ENCODE measurements at regions not wholly inside any gene's neighbourhood (a gene's known extent, or its start where the extent isn't known, plus 50 kb on each side); places are given as distances from the start of the nearest gene placed in this dataset.
"Not testable (repeated sequence)": the region's sequence is repeated elsewhere in the genome, so short reads cannot be mapped to it uniquely, and the experiment has no call there.

DNA sequence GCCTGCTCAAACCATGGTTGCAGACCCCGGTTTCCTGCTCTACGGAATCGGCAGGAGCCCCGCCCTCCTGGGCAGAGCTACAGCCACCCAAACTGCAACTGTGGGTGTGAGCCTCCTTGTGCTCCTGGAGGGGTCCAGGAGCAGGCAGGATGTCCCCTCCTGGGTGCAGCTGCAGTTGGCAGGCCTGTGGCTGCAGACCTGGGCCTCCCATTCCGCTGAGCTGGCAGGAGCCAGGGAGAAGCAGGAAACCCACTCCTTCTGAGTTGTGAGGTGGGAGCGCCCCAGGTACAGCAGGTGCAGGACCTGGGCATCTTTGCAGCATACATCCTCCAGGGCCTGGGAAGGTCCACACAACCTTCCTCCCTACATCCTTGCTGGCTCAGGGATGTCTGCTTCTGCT is 578.7 kb upstream of the USP24 start:
- DNase-seq (ENCODE audit: low read depth): no peak

DNA sequence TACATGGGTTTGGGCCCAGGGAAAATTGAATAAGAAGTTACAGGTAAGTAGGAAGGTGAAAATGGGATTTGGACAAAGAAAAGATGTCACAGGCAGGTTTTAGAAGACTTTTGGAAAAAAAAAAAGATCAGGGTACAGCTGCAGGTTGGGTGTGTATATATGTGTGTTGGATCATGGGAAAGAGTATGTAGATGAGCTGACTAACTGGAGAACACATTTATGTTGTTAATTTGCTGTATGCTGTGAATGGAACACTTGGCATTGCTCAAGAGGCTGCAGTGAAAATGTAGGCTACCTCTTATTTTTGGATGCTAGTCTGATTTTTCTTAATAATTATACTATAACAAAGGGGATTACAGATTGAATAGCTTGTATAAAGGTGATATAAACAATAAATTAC is 577.7 kb upstream of the USP24 start:
- DNase-seq (ENCODE audit: low read depth): no peak

DNA sequence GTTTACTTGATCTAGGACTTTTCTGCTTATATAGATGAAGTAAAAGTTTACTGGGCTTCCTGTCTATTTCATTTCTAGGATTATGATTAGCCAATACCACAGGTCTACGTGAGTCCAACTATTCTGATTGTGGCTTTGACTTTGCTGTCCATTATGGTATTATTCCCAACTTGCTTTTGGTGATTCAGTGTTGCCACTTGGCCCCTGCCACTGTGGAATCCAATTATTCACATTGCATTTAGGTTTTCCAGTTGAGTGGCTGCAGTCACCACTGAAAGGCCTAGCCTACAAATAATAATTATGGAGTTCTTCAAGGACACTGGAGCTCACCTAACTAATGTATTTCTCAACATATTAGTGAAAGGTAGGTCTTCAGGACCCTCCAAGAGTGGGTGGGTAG is 574.3 kb upstream of the USP24 start:
- DNase-seq (ENCODE audit: low read depth): no peak

DNA sequence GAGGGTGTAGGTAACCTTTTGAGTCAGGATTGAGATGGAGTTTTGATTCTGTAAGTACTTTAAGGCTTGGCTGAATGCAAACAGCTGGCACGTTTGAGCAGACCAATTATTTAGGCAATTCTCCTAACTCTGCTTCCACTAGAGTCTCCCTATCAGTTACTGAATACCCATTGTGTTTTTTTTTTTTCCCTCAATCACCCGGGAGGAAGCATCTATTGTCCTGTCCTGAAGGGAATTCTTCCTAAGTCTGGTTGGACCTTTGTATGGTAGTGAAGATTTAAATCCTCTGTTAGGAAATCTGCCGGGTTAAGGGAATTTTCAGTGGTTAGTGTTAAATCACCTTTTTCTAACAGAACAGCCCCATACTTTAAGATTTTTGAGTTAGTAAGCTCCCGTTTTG is 571.2 kb upstream of the USP24 start:
- DNase-seq (ENCODE audit: low read depth): no peak

- peak; percentile 19 for DNase-seq (ENCODE audit: low read depth)
Observed at GRCh38 chr1:55784941-55785450, 569.8 kb upstream of the USP24 start.

DNA sequence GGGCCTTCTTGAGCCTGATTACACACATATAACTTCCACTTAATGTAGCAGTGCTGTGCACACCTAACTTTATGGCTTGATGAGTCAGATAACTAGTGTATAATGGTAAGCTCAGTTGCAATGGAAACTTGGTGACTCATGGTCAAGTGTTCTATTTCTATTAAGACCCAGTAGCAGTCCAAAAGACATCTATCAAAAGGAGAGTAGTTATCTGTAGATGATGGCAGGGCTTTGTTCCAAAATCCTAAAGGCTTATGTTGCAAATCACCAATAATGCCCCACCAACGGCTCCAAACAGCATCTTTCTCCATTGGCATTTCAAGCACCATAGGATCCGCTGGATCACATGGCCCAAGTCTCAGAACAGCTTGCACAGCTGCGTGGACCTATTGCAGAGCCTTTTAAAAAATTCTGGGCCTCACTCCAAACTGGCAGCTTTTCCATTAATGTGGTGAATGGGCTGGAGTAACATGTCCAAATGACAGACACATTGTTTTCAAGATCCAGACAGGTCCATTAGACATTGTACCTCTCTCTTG is 566.8 kb upstream of the USP24 start:
- DNase-seq (ENCODE audit: low read depth): peak; percentile 85

DNA sequence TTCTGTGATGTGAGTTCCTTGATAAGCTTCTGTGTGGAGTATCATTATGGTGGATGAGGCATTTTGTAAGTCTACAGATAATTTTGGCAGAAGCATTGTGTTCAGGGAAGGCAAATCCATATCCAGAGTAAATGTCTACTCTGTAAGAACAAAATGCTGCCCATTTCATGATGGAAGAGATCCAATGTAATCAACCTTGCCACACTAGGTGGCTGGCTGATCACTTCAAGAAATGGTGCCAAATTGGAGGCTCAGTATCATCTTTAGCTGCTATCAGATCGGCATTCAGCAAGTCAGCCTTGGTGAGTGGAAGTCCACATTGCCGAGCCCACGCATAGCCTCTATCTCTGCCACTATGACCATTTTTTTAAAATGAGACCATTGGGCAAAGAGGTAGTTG is 565.8 kb upstream of the USP24 start:
- DNase-seq (ENCODE audit: low read depth): no peak

- DNase-seq (ENCODE audit: low read depth): no peak
Observed at GRCh38 chr1:55777545-55777944, 562.4 kb upstream of the USP24 start.

DNA sequence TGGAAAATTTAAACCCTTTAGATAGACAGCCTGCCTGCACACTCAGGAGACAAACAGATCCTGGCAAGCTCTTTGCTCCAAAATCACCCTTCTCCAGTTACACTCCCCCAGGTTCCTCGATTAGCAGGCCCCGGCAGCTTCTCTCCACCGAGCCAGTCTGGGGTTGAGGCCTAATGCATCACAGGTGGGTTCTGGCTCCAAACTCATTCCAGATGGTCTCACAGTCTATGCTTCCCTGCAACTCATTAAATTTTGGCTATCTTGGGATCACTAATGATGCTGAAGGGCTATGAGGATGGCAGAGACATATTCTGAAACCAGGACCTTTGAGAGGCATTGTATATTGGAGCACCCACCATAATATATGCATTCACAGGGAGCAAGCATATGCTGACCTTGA is 559.8 kb upstream of the USP24 start:
- DNase-seq (ENCODE audit: low read depth): no peak

DNA sequence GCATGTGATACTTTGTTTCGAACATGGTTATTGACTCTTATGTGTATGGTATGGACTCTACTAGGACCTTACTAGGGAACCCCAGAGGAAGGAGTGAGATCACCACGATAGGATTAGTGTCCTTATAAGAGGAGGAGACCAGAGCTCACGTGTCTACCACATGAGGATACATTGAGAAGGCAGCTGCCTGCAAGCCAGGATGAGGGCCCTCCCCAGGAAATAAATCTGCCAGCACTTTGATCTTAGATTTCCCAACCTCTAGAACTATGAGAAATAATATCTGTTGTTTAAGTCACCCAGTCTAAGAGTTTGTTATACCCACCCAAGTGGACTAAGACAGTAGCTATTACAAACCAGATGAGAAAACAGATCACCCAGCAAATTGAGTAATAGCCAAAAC is 559.3 kb upstream of the USP24 start:
- no peak for DNase-seq (ENCODE audit: low read depth)

- no peak for DNase-seq (ENCODE audit: low read depth)
Observed at GRCh38 chr1:55773211-55773940, 558.2 kb upstream of the USP24 start.

- no peak for DNase-seq (ENCODE audit: low read depth)
Observed at GRCh38 chr1:55768327-55768952, 553.3 kb upstream of the USP24 start.

- DNase-seq (ENCODE audit: low read depth): peak; percentile 26
Observed at GRCh38 chr1:55767171-55767570, 552.0 kb upstream of the USP24 start.

DNA sequence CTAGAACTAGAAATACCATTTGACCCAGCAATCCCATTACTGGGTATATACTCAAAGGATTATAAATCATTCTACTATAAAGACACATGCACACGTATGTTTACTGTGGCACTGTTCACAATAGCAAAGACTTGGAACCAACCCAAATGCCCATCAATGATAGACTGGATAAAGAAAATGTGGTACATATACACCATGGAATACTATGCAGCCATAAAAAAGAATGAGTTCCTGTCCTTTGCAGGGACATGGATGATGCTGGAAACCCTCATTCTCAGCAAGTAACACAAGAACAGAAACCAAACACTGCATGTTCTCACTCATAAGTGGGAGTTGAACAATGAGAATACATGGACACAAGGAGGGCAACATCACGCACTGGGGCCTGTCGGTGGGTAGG is 550.3 kb upstream of the USP24 start:
- DNase-seq (ENCODE audit: low read depth): not testable (repeated sequence)

- no peak for DNase-seq (ENCODE audit: low read depth)
Observed at GRCh38 chr1:55751776-55752175, 536.6 kb upstream of the USP24 start.

DNA sequence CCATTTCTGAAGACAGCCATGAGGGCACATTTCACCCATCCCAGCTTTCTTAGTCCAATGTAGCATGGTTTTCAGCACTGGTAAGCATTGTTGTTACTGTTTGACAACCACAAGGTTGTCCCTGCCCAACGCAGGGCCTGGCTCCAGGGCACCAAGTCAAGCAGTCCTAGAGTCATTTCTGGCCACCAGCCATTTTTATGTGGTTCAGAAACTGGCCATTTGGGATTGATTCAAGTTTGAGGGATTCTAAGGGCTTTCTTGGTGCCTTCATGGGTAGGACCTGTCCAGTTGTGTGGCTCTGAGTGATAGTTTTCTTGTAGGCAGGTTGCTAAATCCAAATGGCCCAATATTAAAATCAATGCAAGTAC is 535.4 kb upstream of the USP24 start:
- DNase-seq (ENCODE audit: low read depth): peak; percentile 65

DNA sequence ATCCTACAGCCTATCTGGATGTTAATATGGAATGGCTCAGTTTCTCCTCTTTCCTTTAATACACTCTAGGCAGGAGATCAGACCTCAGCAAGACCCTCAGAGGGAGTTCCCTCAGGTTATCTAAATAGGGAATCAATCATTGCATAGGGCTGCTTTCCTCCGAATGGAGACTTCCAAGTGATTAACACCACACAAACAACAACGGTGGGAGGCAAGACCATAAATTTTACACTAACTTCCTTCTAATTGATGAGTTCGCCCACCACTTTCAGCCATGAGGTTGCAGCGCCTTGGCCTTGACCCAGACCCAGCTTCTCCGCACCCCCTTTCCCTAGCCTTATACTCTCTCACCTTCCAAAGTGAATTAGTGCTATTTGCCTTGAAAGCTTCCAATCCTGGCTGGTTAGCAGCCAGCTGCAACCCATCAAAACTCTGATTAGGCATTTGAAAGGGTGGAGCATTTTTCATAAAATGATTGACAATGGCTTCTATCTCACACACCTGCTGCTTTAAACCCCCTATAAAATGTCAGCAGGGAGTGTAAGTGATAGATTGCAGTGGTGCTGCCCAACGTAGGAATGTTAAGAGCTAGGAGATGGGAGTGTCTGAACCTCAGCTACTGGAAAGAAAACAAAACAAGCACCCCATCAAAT is 534.9 kb upstream of the USP24 start:
- peak; percentile 74 for DNase-seq (ENCODE audit: low read depth)

GRCh38 chr1:55747408-55747841 is 532.3 kb upstream of the USP24 start:
- no peak for DNase-seq (ENCODE audit: low read depth)

DNA sequence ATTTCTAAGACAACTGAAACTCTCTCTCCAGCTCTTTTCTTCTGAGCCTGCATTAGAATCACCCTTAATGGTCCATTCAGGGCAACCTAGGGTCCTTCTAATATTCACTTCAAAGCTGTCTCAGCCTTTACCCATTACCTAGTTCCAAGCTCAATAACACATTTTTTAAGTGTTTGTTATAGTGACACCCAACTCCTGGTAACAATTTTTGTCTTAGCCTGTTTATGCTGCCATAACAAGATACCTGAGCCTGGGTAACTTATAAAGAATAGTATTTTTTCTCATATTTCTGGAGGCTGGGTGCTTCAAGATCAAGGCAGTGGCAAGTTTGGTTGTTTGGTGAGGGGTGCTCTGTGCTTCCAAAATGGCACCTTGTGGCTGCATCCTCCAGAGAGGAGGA is 531.5 kb upstream of the USP24 start:
- no peak for DNase-seq (ENCODE audit: low read depth)

GRCh38 chr1:55741516-55741915 is 526.4 kb upstream of the USP24 start:
- no peak for DNase-seq (ENCODE audit: low read depth)

DNA sequence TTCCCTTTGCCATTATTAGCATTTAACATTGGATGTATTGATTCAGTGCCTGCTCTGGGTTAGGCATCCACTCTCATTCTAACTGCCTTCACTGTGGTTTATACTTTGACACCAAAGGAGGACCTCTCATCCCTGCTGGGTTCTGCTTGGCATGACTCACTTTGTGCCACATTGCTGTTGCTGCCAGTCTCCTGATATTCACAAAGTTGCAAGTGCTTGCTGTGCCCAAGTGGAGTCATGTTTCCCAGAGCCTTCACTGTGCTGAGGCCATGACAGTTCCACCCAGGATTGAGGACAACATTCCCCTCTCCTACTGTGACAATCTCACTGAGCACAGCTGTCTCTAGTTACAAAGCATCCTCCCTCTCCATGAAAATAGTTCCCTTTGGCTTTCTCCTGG is 519.9 kb upstream of the USP24 start:
- peak; percentile 96 for DNase-seq (ENCODE audit: low read depth)

DNA sequence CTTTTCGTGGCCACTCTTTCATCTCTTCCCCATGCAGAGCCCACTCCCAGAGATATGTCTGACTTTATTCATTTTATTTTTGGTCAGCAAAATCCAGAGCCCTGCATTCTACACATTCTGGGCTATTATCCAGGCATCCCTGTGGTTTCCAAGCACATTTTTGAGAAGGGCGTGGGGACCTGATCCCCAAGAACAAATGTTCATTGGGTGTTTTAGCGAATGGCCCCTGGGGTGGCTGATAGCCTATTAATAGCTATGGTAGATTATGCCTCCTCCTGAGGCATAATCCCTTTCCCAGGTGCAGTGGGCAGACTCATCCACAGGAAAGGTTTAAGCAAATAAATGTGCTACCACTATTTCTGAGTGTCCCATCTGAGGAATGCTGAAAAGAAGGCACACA is 511.8 kb upstream of the USP24 start:
- peak; percentile 97 for DNase-seq (ENCODE audit: low read depth)
